IMR-90 (cell line): ENCODE measurements at regions not wholly inside any gene's neighbourhood (a gene's known extent, or its start where the extent isn't known, plus 50 kb on each side); places are given as distances from the start of the nearest gene placed in this dataset.

Source experiments
- BHLHE40 ChIP-seq: fragments of 150-350 bp; IDR thresholded peaks from 2 replicates; pipeline ENCODE4 v1.6.1; 2016; ENCODE audit warnings: mild to moderate bottlenecking, low read depth, low read length
- CTCF ChIP-seq: conservative IDR thresholded peaks from 2 replicates; pipeline ENCODE4 v1.5.1; 2012; ENCODE audit warnings: mild to moderate bottlenecking, low read depth, low read length, improper control_type of control experiment
- POLR2A ChIP-seq: IDR thresholded peaks from 2 replicates; pipeline ENCODE4 v1.6.1; 2012; ENCODE audit warnings: mild to moderate bottlenecking, low read depth, low read length
- RCOR1 ChIP-seq: IDR thresholded peaks from 2 replicates; pipeline ENCODE4 v1.6.1; 2012; ENCODE audit warnings: mild to moderate bottlenecking, low read length, improper control_type of control experiment; ENCODE audit not compliant: insufficient replicate concordance

GRCh38 chr12:47025798-47026197, 53.6 kb upstream of the PCED1B start:
- TF ChIP-seq CTCF: no peak
- TF ChIP-seq POLR2A: no peak
- TF ChIP-seq BHLHE40: no peak
- no peak for TF ChIP-seq RCOR1
